ENCODE measurements at regions not wholly inside any gene's neighbourhood (a gene's known extent, or its start where the extent isn't known, plus 50 kb on each side); places are given as distances from the start of the nearest gene placed in this dataset.

GRCh38 chr5:106522296-106522695 lies 1148.4 kb downstream of the EFNA5 start:
- DNase-seq, result peak; percentile 2
- H3K36me3 ChIP-seq (replicated peaks), result no peaks in the 10 kb centered on the region
- TF ChIP-seq, protein P1, sequence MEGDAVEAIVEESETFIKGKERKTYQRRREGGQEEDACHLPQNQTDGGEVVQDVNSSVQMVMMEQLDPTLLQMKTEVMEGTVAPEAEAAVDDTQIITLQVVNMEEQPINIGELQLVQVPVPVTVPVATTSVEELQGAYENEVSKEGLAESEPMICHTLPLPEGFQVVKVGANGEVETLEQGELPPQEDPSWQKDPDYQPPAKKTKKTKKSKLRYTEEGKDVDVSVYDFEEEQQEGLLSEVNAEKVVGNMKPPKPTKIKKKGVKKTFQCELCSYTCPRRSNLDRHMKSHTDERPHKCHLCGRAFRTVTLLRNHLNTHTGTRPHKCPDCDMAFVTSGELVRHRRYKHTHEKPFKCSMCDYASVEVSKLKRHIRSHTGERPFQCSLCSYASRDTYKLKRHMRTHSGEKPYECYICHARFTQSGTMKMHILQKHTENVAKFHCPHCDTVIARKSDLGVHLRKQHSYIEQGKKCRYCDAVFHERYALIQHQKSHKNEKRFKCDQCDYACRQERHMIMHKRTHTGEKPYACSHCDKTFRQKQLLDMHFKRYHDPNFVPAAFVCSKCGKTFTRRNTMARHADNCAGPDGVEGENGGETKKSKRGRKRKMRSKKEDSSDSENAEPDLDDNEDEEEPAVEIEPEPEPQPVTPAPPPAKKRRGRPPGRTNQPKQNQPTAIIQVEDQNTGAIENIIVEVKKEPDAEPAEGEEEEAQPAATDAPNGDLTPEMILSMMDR (IDR thresholded peaks at IDR 0.05; ENCODE audit: low read depth, low read length, missing control alignments), result no peak
- H3K4me3 ChIP-seq (ENCODE audit: low read depth, low read length), result no peak overlapping the region
- peak overlapping the region; percentile 40 for H3K27ac ChIP-seq
- in situ Hi-C loops (cut with HindIII; ENCODE audit: low pct_ligation_motif_present, low sequenced_read_pairs), result no loop called here
- H3K27me3 ChIP-seq (replicated peaks), result no peaks in the 10 kb centered on the region

- H3K27ac ChIP-seq, result peak overlapping the region; percentile 40
- no peak overlapping the region for H3K4me3 ChIP-seq (ENCODE audit: low read depth, low read length)
- H3K27me3 ChIP-seq (replicated peaks), result no peaks in the 10 kb centered on the region
- H3K36me3 ChIP-seq (replicated peaks), result no peaks in the 10 kb centered on the region
- peak; percentile 88 for DNase-seq
- TF ChIP-seq, protein P1 (IDR thresholded peaks at IDR 0.05; ENCODE audit: low read depth, low read length, missing control alignments), result no peak
- in situ Hi-C loops (cut with HindIII; ENCODE audit: low pct_ligation_motif_present, low sequenced_read_pairs), result no loop called here
Observed at GRCh38 chr5:106521701-106522100, 1149.0 kb downstream of the EFNA5 start.

DNA sequence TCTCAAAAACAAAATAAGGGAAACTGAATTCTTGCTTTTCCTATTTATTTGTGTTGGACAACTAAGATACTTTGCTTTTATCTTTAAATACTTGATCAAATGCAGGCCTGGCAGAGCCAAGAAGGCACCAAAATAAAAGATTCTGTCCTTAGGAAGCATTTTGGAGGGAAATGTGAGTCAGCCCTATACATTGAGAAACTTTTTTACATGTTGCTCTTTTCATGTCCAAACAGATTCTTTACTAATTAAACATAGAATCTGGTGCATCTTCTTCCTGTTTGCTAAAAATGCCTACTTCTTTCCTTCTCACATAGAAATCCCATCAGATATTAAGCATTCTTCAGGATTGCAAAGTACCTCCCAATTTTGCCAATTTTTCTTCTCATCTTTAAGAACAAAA lies 1160.4 kb downstream of the EFNA5 start:
- Histone ChIP-seq H3K27me3 (replicated peaks) (no peaks in the 10 kb centered on the region), H3K27ac (no peak overlapping the region), H3K36me3 (replicated peaks) (no peaks in the 10 kb centered on the region), H3K4me3 (ENCODE audit: low read depth, low read length) (no peak overlapping the region)
- in situ Hi-C loops (cut with HindIII; ENCODE audit: low pct_ligation_motif_present, low sequenced_read_pairs), result no loop called here
- DNase-seq, result no peak
- TF ChIP-seq, protein P1 (IDR thresholded peaks at IDR 0.05; ENCODE audit: low read depth, low read length, missing control alignments), result no peak

GRCh38 chr5:106508894-106509293 lies 1161.8 kb downstream of the EFNA5 start:
- no peak for DNase-seq
- no peak overlapping the region for H3K27ac ChIP-seq
- H3K27me3 ChIP-seq (replicated peaks), result no peaks in the 10 kb centered on the region
- TF ChIP-seq, protein P1 (IDR thresholded peaks at IDR 0.05; ENCODE audit: low read depth, low read length, missing control alignments), result no peak
- no peak overlapping the region for H3K4me3 ChIP-seq (ENCODE audit: low read depth, low read length)
- no peaks in the 10 kb centered on the region for H3K36me3 ChIP-seq (replicated peaks)
- in situ Hi-C loops (cut with HindIII; ENCODE audit: low pct_ligation_motif_present, low sequenced_read_pairs), result no loop called here

- Histone ChIP-seq H3K27ac (no peak overlapping the region), H3K36me3 (replicated peaks) (no peaks in the 10 kb centered on the region), H3K4me3 (ENCODE audit: low read depth, low read length) (no peak overlapping the region), H3K27me3 (replicated peaks) (no peaks in the 10 kb centered on the region)
- DNase-seq, result no peak
- TF ChIP-seq, protein P1 (IDR thresholded peaks at IDR 0.05; ENCODE audit: low read depth, low read length, missing control alignments), result no peak
- in situ Hi-C loops (cut with HindIII; ENCODE audit: low pct_ligation_motif_present, low sequenced_read_pairs), result no loop called here
Observed at GRCh38 chr5:106493910-106494309, 1176.8 kb downstream of the EFNA5 start.

GRCh38 chr5:106489004-106489403 lies 1181.7 kb downstream of the EFNA5 start:
- Histone ChIP-seq H3K27ac (no peak overlapping the region), H3K27me3 (replicated peaks) (no peaks in the 10 kb centered on the region), H3K36me3 (replicated peaks) (no peaks in the 10 kb centered on the region), H3K4me3 (ENCODE audit: low read depth, low read length) (no peak overlapping the region)
- no peak for DNase-seq
- in situ Hi-C loops (cut with HindIII; ENCODE audit: low pct_ligation_motif_present, low sequenced_read_pairs), result no loop called here
- TF ChIP-seq, protein P1 (IDR thresholded peaks at IDR 0.05; ENCODE audit: low read depth, low read length, missing control alignments), result no peak
